H1 (cell line): ENCODE measurements at regions not wholly inside any gene's neighbourhood (a gene's known extent, or its start where the extent isn't known, plus 50 kb on each side); places are given as distances from the start of the nearest gene placed in this dataset.

Experiments
- CTCF ChIA-PET: fragments of 300-600 bp; sonication (Branson Sonifier 250); formaldehyde crosslinking; loops from one replicate; lab custom pipeline; 2021; ENCODE audit not compliant: partially characterized antibody; lab: Charles Lee
- POLR2A ChIA-PET: fragments of 300-600 bp; sonication (Branson Sonifier 250); formaldehyde crosslinking; loops from one replicate; lab custom pipeline; 2021; ENCODE audit warnings: inconsistent platforms; ENCODE audit not compliant: partially characterized antibody; lab: Charles Lee
- DNase-seq, 2 experiments: peaks; one replicate each; pipeline versions ENCODE4 v3.0.0 to v3.0.0-alpha.2; 2010 to 2022; ENCODE audit warnings: low spot score in 2 of 2, low read depth in 1 of 2, mixed read lengths in 1 of 2
- FAIRE-seq: peaks from 2 replicates; lab custom pipeline; 2011; peaks lifted over from hg19 to GRCh38; lab: Jason Lieb, UNC
- H2AFZ ChIP-seq: 2 replicates; pipeline ENCODE4 v1.8.1; 2012; ENCODE audit warnings: low read length, inconsistent platforms
- H2AK5ac ChIP-seq: 2 replicates; pipeline ENCODE4 v1.6.1; 2013; ENCODE audit warnings: low read depth, low read length
- H2BK120ac ChIP-seq: replicated peaks from 2 replicates; pipeline ENCODE3; 2013; ENCODE audit warnings: low read depth, low read length, inconsistent platforms
- H2BK12ac ChIP-seq: 2 replicates; pipeline ENCODE4 v1.6.1; 2013; ENCODE audit warnings: low read depth, low read length
- H2BK15ac ChIP-seq: 2 replicates; pipeline ENCODE4 v1.6.1; 2013; ENCODE audit warnings: low read length
- H2BK20ac ChIP-seq: 2 replicates; pipeline ENCODE4 v1.6.1; 2013; ENCODE audit warnings: low read length
- H2BK5ac ChIP-seq: 2 replicates; pipeline ENCODE4 v1.6.1; 2013; ENCODE audit warnings: low read depth, low read length
- H3K14ac ChIP-seq: 2 replicates; pipeline ENCODE4 v1.6.1; 2013; ENCODE audit warnings: inconsistent platforms; ENCODE audit not compliant: insufficient read length
- H3K18ac ChIP-seq: 2 replicates; pipeline ENCODE4 v1.6.1; 2013; ENCODE audit warnings: low read length; ENCODE audit errors: extremely low read depth
- H3K23ac ChIP-seq: 2 replicates; pipeline ENCODE4 v1.6.1; 2013; ENCODE audit warnings: inconsistent platforms; ENCODE audit not compliant: insufficient read length
- H3K23me2 ChIP-seq: 2 replicates; pipeline ENCODE4 v1.6.1; 2013; ENCODE audit warnings: low read depth, low read length
- H3K27ac ChIP-seq: 2 replicates; pipeline ENCODE4 v1.6.1; 2011; ENCODE audit warnings: low read depth, low read length, inconsistent platforms
- H3K27me3 ChIP-seq, 4 experiments: replicated peaks in 1 of 4; 1 replicate in 1 of 4; 2 replicates in 3 of 4; pipeline versions ENCODE4 v1.6.1 to v1.8.1; 2011 to 2013; ENCODE audit warnings: low read length in 3 of 4, mild to moderate bottlenecking in 3 of 4, inconsistent platforms in 2 of 4, mixed read lengths in 2 of 4, moderate library complexity in 1 of 4; ENCODE audit not compliant: control insufficient read depth in 3 of 4, insufficient read depth in 3 of 4; ENCODE audit errors: extremely low read depth in 1 of 4
- H3K36me3 ChIP-seq, 4 experiments: 2 replicates each; pipeline versions ENCODE4 v1.6.1 to v1.8.1; 2011 to 2013; ENCODE audit warnings: mild to moderate bottlenecking in 4 of 4, low read length in 3 of 4, moderate library complexity in 2 of 4, control low read depth in 1 of 4, inconsistent platforms in 1 of 4; ENCODE audit not compliant: insufficient read depth in 4 of 4, control insufficient read depth in 2 of 4
- H3K4ac ChIP-seq: replicated peaks from 2 replicates; pipeline ENCODE3; 2013; ENCODE audit warnings: low read length, low read depth, mixed read lengths, inconsistent platforms; ENCODE audit not compliant: insufficient read length
- H3K4me1 ChIP-seq, 4 experiments: replicated peaks in 1 of 4; 1 replicate in 1 of 4; 2 replicates in 3 of 4; pipeline versions ENCODE4 v1.6.1 to v1.8.1; 2011 to 2013; ENCODE audit warnings: low read length in 3 of 4, inconsistent platforms in 2 of 4, mixed read lengths in 1 of 4; ENCODE audit not compliant: insufficient read depth in 4 of 4, control insufficient read depth in 3 of 4
- H3K4me2 ChIP-seq, 2 experiments: 2 replicates each; pipeline versions ENCODE4 v1.6.1 to v1.8.1; 2011 to 2013; ENCODE audit warnings: low read depth in 2 of 2, low read length in 2 of 2, control low read depth in 1 of 2, inconsistent platforms in 1 of 2, mild to moderate bottlenecking in 1 of 2; ENCODE audit not compliant: insufficient read depth in 1 of 2
- H3K4me3 ChIP-seq, 4 experiments: fragments of 200-600, 300-600 bp in 1 of 4; sonication (generic), shearing (Covaris generic), sonication (Bioruptor Twin) in 1 of 4; 2 replicates each; pipeline versions ENCODE4 v1.5.1 to v1.8.1; 2011 to 2016; ENCODE audit warnings: low read length in 4 of 4, low read depth in 3 of 4, control low read depth in 2 of 4, inconsistent platforms in 2 of 4, mild to moderate bottlenecking in 2 of 4, mixed read lengths in 1 of 4, moderate library complexity in 1 of 4; ENCODE audit not compliant: insufficient read depth in 2 of 4; ENCODE audit errors: extremely low read depth in 1 of 4
- H3K56ac ChIP-seq: replicated peaks from 2 replicates; pipeline ENCODE3; 2013; ENCODE audit warnings: low read depth, mild to moderate bottlenecking, mixed read lengths, low read length, inconsistent platforms; ENCODE audit not compliant: insufficient read length
- H3K79me1 ChIP-seq: 2 replicates; pipeline ENCODE4 v1.6.1; 2013; ENCODE audit warnings: low read depth, low read length, control low read depth
- H3K79me2 ChIP-seq, 2 experiments: 2 replicates each; pipeline versions ENCODE4 v1.6.1 to v1.8.1; 2012 to 2013; ENCODE audit warnings: low read length in 2 of 2, mild to moderate bottlenecking in 2 of 2, inconsistent platforms in 1 of 2; ENCODE audit not compliant: insufficient read depth in 2 of 2, control insufficient read depth in 1 of 2
- H3K9ac ChIP-seq, 4 experiments: replicated peaks in 1 of 4; 1 replicate in 1 of 4; 2 replicates in 3 of 4; pipeline versions ENCODE4 v1.6.1 to v1.8.1; 2011 to 2013; ENCODE audit warnings: low read depth in 3 of 4, low read length in 3 of 4, control low read depth in 2 of 4, mild to moderate bottlenecking in 2 of 4, moderate library complexity in 2 of 4, inconsistent platforms in 1 of 4; ENCODE audit errors: extremely low read depth in 1 of 4
- H3K9me3 ChIP-seq, 2 experiments: 2 replicates each; pipeline versions ENCODE4 v1.6.1 to v1.8.1; 2012 to 2013; ENCODE audit warnings: mild to moderate bottlenecking in 2 of 2, moderate library complexity in 2 of 2, control low read depth in 1 of 2, inconsistent platforms in 1 of 2, low read depth in 1 of 2, low read length in 1 of 2, mixed read lengths in 1 of 2; ENCODE audit not compliant: insufficient read depth in 2 of 2
- H4K20me1 ChIP-seq, 2 experiments: replicated peaks in 1 of 2; 2 replicates each; pipeline versions ENCODE3 to v1.8.1; 2011 to 2013; ENCODE audit warnings: inconsistent platforms in 2 of 2, low read length in 2 of 2, mild to moderate bottlenecking in 1 of 2; ENCODE audit not compliant: insufficient read depth in 2 of 2, control insufficient read depth in 1 of 2
- H4K5ac ChIP-seq: 2 replicates; pipeline ENCODE4 v1.6.1; 2013; ENCODE audit warnings: low read length, low read depth, mixed read lengths, inconsistent platforms; ENCODE audit not compliant: insufficient read length
- H4K8ac ChIP-seq: 2 replicates; pipeline ENCODE4 v1.8.0; 2013; ENCODE audit warnings: mild to moderate bottlenecking, moderate library complexity, low read length, inconsistent platforms; ENCODE audit not compliant: insufficient read depth; ENCODE audit errors: extremely low read depth
- H4K91ac ChIP-seq: replicated peaks from 2 replicates; pipeline ENCODE3; 2013; ENCODE audit warnings: low read length, mixed read lengths, inconsistent platforms; ENCODE audit not compliant: insufficient read length
- ASH2L ChIP-seq: fragments of 200-600, 300-600 bp; sonication (generic); IDR thresholded peaks from one replicate; pipeline ENCODE4 v1.7.1; 2017; ENCODE audit warnings: low read length
- CTBP2 ChIP-seq: IDR thresholded peaks from 2 replicates; pipeline ENCODE4 v1.7.0; 2011; ENCODE audit warnings: borderline replicate concordance, mild to moderate bottlenecking, moderate library complexity, mixed read lengths, low read length; ENCODE audit not compliant: insufficient read depth, insufficient read length
- EGR1 ChIP-seq: IDR thresholded peaks from 2 replicates; pipeline ENCODE4 v1.6.1; 2011; ENCODE audit warnings: low read depth, low read length, borderline replicate concordance
- GABPA ChIP-seq: IDR thresholded peaks from 2 replicates; pipeline ENCODE4 v1.6.1; 2011; ENCODE audit warnings: mild to moderate bottlenecking, low read length, moderate library complexity, borderline replicate concordance; ENCODE audit not compliant: insufficient read depth
- HDAC6 ChIP-seq: IDR thresholded peaks from one replicate; pipeline ENCODE4 v1.7.1; 2012; ENCODE audit warnings: low read depth, mild to moderate bottlenecking, inconsistent platforms, low read length, moderate library complexity
- POLR2AphosphoS5 ChIP-seq: IDR thresholded peaks from 2 replicates; pipeline ENCODE4 v1.6.1; 2011; ENCODE audit warnings: low read depth, low read length
- RAD21 ChIP-seq, 2 experiments: IDR thresholded peaks in 1 of 2; conservative IDR thresholded peaks in 1 of 2; 2 replicates each; pipeline ENCODE4 v1.6.1; 2011; ENCODE audit warnings: low read depth in 2 of 2, low read length in 2 of 2, improper control_type of control experiment in 1 of 2, inconsistent platforms in 1 of 2, mild to moderate bottlenecking in 1 of 2, moderate library complexity in 1 of 2
- RXRA ChIP-seq: IDR thresholded peaks from 2 replicates; pipeline ENCODE4 v1.6.1; 2011; ENCODE audit warnings: low read depth, mild to moderate bottlenecking, low read length, moderate library complexity; ENCODE audit not compliant: insufficient read depth
- SIRT6 ChIP-seq: IDR thresholded peaks from one replicate; pipeline ENCODE4 v1.7.1; 2012; ENCODE audit warnings: low read length, inconsistent platforms
- SP1 ChIP-seq: IDR thresholded peaks from 2 replicates; pipeline ENCODE4 v1.6.1; 2011; ENCODE audit warnings: low read depth, low read length
- WGBS, 2 experiments: shearing (Covaris generic) in 1 of 2; methylation state at CpG; one replicate each; pipeline versions ENCODE4 v1.1.6 to v1.1.7; 2013 to 2015; ENCODE audit warnings: low lambda C conversion rate in 2 of 2, mixed read lengths in 2 of 2, inconsistent platforms in 1 of 2, low coverage in 1 of 2, missing lambda C conversion rate in 1 of 2; ENCODE audit not compliant: insufficient replicate concordance in 2 of 2, insufficient coverage in 1 of 2, insufficient read length in 1 of 2; ENCODE audit errors: extremely low coverage in 1 of 2, missing lambda C conversion rate in 1 of 2; 5-methylcytosine and 5-hydroxymethylcytosine counted together
- TF ChIP-seq, protein P1 (sequence below), 3 experiments: IDR thresholded peaks; 1 replicate in 2 of 3; 2 replicates in 1 of 3; pipeline versions ENCODE4 v1.5.1 to v1.6.1; 2011; ENCODE audit warnings: low read length in 3 of 3, mild to moderate bottlenecking in 3 of 3, inconsistent platforms in 2 of 3, low read depth in 1 of 3, moderate library complexity in 1 of 3; ENCODE audit not compliant: insufficient read depth in 1 of 3; ENCODE audit errors: control extremely low read depth in 1 of 3

DNA sequence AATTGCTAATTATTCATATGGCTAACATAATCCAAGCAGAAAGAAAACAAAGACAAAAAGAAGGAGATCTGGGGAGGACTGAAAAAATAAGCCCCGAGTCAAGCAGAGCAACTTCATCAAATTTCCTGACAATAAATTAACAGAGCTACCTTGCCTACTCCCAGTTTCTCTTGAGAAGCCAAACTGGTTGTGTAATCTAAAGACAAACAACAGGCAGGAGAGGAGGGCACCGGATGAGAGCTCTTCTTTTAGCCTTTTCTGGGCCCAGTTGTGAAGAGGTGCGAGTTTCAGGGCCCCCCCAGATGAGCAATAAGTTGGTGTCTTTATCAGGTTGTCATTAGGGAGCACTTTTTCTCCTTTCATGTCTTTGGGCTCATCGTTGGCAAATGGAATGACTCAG lies 197.1 kb upstream of the PCSK2 start:
- DNase-seq: no peak
- H4K20me1 ChIP-seq: no peaks in the 10 kb centered on the region
- FAIRE-seq: no peak

More for the DNA sequence above, 197.1 kb upstream of the PCSK2 start:
- no peaks in the 10 kb centered on the region for H3K23me2 ChIP-seq
- H3K79me1 ChIP-seq: no peaks in the 10 kb centered on the region
- peaks cover 0 to 11% (median 4%) of the 10 kb centered on the region in 4 experiments; a peak in 3 of 7 replicates for H3K4me1 ChIP-seq
- H3K27me3 ChIP-seq: no peaks in the 10 kb centered on the region
- no peak overlapping the region for H3K23ac ChIP-seq
- H4K91ac ChIP-seq: no peak overlapping the region
- no peak overlapping the region for H3K27ac ChIP-seq
- H3K4ac ChIP-seq: no peak overlapping the region
- H3K4me3 ChIP-seq: no peak overlapping the region
- no peak overlapping the region for H3K18ac ChIP-seq
- WGBS, 2 experiments: 90% methylated on average over 4 of the region's 4 CpGs; no CpG with 5 or more reads in 1 of the 2 experiments
- no peaks in the 10 kb centered on the region; a peak in 1 of 8 replicates for H3K36me3 ChIP-seq
- H3K9ac ChIP-seq: no peak overlapping the region
- no peak overlapping the region for H2BK12ac ChIP-seq
- H3K9me3 ChIP-seq: peaks cover 10 to 16% of the 10 kb centered on the region in 2 experiments; a peak in 1 of 4 replicates
- ChIA-PET POLR2A (no interaction called here), CTCF (no interaction called here)
- no peak overlapping the region for H2AFZ ChIP-seq
- no peak overlapping the region for H2BK5ac ChIP-seq
- H4K5ac ChIP-seq: no peak overlapping the region
- no peak overlapping the region for H3K56ac ChIP-seq
- TF ChIP-seq ASH2L (no peak), GABPA (no peak), HDAC6 (no peak), POLR2AphosphoS5 (no peak), SP1 (no peak), RAD21 (IDR thresholded peaks at IDR 0.05 in 1 of 2, conservative IDR thresholded peaks at IDR 0.05 in 1 of 2; ENCODE audit: low read depth in 2 of 2, low read length in 2 of 2) (no peak), RXRA (no peak), EGR1 (no peak), CTBP2 (no peak), SIRT6 (no peak)
- TF ChIP-seq, protein P1, sequence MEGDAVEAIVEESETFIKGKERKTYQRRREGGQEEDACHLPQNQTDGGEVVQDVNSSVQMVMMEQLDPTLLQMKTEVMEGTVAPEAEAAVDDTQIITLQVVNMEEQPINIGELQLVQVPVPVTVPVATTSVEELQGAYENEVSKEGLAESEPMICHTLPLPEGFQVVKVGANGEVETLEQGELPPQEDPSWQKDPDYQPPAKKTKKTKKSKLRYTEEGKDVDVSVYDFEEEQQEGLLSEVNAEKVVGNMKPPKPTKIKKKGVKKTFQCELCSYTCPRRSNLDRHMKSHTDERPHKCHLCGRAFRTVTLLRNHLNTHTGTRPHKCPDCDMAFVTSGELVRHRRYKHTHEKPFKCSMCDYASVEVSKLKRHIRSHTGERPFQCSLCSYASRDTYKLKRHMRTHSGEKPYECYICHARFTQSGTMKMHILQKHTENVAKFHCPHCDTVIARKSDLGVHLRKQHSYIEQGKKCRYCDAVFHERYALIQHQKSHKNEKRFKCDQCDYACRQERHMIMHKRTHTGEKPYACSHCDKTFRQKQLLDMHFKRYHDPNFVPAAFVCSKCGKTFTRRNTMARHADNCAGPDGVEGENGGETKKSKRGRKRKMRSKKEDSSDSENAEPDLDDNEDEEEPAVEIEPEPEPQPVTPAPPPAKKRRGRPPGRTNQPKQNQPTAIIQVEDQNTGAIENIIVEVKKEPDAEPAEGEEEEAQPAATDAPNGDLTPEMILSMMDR (IDR thresholded peaks at IDR 0.05; ENCODE audit: control extremely low read depth in 1 of 3, insufficient read depth in 1 of 3, low read depth in 1 of 3, low read length in 3 of 3): no peak
- no peak overlapping the region for H2BK15ac ChIP-seq
- H2AK5ac ChIP-seq: no peak overlapping the region
- H3K79me2 ChIP-seq: no peaks in the 10 kb centered on the region
- no peak overlapping the region for H3K4me2 ChIP-seq
- H2BK120ac ChIP-seq: no peak overlapping the region
- H3K14ac ChIP-seq: no peak overlapping the region
- no peak overlapping the region for H2BK20ac ChIP-seq
- H4K8ac ChIP-seq: no peak overlapping the region
